Skeletal muscle cell (primary cell): ENCODE measurements at regions not wholly inside any gene's neighbourhood (a gene's known extent, or its start where the extent isn't known, plus 50 kb on each side); places are given as distances from the start of the nearest gene placed in this dataset.
"Not testable (repeated sequence)": the region's sequence is repeated elsewhere in the genome, so short reads cannot be mapped to it uniquely, and the experiment has no call there.

Experiments
- DNase-seq: peaks from one replicate; pipeline ENCODE4 v3.0.0-alpha.2; 2010; ENCODE audit warnings: low read depth
- H3K4me3 ChIP-seq: 2 replicates; pipeline ENCODE4 v1.5.1; 2011; ENCODE audit warnings: low read depth, mild to moderate bottlenecking, control low read depth, low read length, moderate library complexity

DNA sequence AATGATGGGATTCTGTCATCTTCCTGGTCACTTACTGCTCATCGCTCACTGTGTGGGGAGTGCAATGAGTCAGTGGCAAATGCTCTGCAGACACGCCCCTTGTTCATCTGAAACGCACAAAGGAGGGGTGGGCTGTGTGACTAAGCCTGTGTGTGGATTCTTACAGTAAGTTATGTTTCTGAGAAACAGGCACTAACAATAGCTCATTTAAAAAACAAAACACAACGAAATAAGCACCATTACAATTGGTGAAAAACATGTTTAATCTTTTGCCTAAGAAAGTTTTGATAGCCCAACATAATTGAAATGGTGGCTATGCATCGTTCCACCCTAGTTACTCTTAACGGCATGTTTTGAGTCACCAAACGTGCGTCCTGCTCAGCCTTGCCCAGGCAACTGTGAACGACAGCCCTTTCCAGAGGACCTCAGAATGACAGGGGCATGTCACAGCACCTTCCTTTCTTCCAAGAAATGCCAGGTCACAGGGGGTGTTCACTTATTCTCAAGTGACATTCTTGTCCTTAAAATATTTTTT lies 118.4 kb upstream of the SGK1 start:
- no peak overlapping the region for H3K4me3 ChIP-seq

DNA sequence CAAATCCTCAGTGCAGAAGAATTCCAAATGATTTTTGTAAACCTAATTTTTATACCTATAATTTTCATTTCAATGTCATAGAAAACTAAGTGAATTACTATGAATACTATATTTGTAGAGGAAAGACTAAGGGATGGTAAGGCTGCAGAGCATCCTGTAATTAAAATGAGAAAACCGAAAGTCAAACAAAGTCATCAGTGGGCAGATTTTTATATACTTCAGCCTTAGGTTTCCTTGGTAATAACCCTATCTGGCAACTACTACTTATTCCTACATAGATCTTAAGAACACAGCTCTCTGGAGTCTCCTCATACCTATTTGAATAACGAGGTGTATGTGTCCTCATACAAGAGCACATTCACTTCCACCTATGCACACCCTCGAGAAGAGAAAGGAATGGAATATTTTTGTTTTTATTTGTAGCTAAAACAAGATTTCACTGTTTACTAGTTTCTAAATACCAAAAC lies 117.9 kb upstream of the SGK1 start:
- H3K4me3 ChIP-seq, result no peak overlapping the region
- no peak for DNase-seq

More for the DNA sequence above, 118.4 kb upstream of the SGK1 start:
- peak; percentile 97 for DNase-seq

DNA sequence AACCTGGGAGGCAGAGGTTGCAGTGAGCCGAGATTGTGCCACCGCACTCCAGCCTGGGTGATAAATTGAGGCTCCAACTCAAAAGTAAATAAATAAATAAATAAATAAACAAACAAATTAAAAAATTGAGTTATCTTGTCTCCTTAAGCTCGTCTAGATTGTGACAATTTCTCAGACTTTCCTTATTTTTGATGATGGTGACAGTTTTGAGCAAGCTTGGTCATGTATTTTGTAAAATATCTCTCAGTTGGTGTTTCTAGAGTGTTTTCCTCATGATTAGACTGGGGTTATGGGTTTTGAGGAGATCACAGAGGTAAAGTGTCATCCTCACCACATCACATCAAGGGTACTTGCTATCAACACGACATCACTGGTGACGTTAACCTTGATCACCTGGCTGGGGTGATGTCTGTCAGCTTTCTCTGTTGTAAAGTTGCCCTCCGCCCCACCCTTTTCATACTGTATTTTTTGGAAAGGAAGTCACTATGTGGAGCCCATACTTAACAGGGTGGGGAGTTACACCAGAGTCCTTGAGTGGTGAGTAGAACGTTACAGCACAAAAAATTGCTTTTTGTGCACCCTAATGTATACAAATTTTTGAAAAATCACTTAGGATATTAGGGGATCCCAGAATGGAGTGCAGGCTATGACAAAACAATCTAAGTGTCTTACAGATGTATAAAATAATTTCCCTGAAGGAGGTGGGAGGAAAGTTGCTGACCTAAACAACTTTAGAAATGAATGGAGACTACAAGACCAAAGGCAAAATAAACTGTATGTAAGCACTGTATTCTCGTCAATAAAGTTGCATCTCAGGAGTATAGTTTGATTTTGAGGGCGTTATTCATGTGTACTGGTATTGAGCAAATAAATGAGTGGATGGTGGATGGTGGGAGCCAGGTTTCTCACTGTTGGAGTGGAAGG lies 116.4 kb upstream of the SGK1 start:
- DNase-seq, result no peak
- no peak overlapping the region for H3K4me3 ChIP-seq

DNA sequence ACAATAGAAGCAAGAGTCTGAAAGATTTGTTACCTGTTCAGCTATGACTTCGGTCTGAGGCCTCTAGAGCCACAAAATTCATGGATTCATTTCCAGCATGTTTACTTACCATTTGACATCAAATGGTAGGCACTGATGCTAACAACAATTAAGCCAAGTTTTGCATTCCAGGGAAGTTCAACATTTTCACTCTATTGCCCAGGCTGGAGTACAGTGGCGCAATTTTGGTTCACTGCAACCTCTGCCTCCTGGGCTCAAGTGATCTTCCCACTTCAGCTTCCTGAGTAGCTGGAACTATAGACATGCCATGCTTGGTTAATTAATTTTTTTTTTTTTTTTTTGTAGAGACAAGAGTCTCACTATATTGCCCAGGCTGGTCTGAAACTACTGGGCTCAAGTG lies 114.1 kb upstream of the SGK1 start:
- H3K4me3 ChIP-seq, result no peak overlapping the region
- no peak for DNase-seq

DNA sequence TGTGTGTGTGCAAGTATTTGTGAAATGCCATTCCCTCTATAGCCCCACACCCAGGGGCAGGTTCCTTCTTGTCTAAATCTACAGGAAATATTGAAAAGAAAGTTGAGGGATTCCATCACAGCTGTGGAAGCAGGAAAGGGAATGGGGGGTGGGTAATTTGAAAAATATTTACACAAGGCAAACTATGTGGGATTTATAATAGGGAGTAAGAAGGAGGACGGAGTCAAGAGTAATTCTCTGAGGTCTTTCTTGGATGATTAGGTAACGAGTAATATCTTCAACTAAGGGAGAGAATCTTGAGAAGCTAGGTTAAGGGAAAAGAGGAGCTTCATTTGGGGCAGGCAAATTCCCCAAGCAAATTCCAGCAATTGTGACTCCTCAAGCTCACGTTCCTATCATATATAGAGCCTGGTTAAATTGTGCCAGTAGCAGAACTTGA lies 113.5 kb upstream of the SGK1 start:
- no peak for DNase-seq

DNA sequence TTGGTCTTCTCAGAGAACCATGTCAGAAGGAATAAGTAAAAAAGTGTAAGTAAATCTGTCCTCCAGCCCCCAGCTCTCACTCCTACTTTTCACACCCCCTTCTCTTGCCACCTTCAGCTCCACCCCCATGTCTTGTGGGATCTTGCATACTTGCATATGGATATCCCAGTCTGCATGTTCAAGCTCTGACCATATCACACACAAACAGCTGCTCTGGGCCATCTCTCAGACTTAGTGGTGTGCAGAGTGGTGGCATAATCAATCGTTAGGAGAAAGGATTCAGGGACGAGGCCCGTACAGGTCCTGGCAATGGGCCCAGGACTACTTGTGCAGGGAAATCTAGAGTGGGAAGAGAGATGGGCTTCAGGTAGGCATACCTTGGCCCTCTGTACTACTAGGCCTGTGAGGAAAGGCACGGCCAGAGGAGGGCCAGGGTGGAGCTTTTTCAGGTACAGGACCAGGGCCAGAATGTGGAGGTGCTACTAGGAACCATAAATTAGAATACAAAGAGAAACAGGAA lies 112.0 kb upstream of the SGK1 start:
- no peak overlapping the region for H3K4me3 ChIP-seq
- no peak for DNase-seq

More for the DNA sequence above, 113.5 kb upstream of the SGK1 start:
- no peak overlapping the region for H3K4me3 ChIP-seq

DNA sequence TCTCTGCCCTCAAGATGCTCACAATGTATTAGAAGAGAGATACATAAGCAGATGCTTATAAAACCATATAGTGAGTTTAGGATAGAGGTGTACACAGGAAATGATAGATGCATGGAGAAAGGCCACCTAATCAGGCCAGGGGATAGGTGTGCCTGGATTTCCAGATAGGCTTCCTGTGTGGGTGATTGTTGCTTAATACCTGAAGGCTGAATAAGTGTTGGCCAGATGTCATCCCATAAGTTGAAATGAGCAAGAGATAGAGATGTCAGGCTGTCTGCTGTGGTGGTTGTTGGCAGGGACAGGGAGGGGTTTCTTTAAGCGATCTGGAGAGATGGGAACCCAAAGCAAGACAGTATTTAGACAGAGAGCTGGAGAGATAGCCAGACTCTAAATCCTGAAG lies 109.8 kb upstream of the SGK1 start:
- DNase-seq, result no peak

DNA sequence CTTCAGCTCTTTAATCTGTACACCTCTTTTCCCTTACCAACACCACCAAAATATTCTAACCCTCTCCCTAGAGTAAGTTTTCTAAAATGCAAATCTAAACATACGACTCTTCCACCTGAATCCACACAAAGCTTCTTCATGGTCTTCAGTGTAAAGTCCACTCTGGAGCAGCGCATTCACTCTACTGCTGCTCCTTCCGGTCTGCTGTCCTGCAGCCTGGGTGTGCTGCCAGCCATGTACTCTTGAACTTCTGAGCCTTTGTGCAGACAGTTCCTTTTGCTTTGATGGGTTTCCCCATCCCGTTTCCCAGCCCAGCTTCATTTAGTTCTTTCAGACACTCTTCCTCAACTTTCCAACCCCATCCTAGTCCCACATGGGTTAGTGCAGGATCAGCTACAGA lies 108.7 kb upstream of the SGK1 start:
- no peak overlapping the region for H3K4me3 ChIP-seq
- DNase-seq, result no peak

More for the DNA sequence above, 109.8 kb upstream of the SGK1 start:
- H3K4me3 ChIP-seq, result no peak overlapping the region

DNA sequence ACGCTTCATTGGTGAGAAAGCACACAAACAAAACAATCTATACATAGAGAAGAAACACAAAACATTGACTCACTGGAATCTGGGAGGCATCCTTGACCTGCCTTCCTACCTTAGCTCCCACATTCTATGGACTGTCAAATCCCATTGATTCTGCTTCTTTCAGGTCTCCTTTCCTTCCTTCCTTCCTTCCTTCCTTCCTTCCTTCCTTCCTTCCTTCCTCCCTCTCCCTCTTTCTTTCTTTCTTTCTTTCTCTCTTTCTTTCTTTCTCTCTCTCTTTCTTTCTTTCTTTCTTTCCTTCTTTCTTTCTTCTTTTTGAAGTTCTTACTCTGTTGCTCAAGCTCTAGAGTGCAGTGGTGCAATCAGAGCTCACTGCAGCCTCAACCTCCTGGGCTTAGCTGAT lies 108.0 kb upstream of the SGK1 start:
- DNase-seq, H3K4me3 ChIP-seq: not testable (repeated sequence)

DNA sequence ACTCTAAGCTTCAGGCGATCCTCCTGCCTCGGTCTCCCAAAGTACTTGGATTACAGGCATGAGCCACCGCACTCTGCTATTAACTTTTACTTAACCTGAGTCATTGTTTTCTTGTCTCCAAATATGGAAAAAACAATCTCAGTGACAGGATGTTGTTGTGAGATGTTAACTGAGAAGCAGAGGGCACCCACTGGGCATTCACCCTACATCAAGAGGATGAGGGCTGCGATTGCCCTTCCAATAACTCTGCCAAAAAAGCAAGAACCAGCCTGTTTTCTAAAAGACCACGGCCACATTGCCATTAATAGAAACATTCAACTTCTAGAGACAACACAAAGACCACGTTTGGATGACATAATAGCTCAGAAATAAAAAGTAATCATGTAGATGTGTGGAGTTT lies 107.6 kb upstream of the SGK1 start:
- DNase-seq, result no peak

DNA sequence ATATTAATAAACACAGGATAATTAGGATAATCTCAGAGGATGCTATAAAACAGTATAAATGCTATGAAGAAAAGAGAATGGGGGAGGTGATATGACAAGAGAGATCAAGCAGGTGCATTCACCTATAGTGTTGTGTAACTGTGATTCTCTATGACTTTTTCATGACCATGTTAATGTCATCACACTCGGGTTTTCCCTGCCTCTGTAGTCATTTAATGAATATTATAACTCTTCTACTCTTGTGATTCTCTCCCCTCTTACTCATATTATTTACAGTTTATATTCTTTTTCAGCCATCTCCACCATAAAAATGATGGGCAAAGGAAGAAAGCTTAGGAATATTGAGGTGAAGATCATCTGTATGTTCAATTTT lies 106.9 kb upstream of the SGK1 start:
- no peak overlapping the region for H3K4me3 ChIP-seq
- DNase-seq, result no peak

More for the DNA sequence above, 107.6 kb upstream of the SGK1 start:
- no peak overlapping the region for H3K4me3 ChIP-seq

DNA sequence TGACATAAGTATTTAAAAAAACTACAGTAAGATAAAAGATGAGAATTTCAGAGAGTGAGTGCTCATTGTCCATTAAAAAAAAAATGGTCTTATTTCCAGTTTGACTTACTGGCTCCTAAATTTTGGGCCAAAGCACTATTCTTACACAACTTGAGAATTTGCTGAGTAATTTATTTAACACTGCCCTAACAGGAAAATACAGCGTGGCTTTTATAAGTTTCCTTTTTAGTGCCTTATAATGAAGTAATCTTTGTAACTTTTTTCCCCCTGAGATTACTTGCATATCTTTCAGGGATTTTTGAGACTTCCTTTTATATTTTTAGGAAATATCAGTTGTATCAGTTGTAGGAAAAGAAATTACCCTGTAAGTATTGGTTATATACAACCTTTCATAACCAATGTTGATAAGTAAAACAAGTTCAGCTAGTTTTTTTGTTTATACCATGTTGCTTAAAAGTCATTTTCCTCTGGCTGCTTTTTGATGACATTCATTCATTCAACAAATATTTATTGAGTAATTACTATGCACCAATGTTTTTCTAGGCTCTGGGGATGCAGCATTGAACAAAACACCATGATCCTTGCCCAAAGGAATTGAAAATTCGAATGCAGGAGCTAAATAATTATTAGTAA lies 106.4 kb upstream of the SGK1 start:
- no peak for DNase-seq
- H3K4me3 ChIP-seq, result no peak overlapping the region

DNA sequence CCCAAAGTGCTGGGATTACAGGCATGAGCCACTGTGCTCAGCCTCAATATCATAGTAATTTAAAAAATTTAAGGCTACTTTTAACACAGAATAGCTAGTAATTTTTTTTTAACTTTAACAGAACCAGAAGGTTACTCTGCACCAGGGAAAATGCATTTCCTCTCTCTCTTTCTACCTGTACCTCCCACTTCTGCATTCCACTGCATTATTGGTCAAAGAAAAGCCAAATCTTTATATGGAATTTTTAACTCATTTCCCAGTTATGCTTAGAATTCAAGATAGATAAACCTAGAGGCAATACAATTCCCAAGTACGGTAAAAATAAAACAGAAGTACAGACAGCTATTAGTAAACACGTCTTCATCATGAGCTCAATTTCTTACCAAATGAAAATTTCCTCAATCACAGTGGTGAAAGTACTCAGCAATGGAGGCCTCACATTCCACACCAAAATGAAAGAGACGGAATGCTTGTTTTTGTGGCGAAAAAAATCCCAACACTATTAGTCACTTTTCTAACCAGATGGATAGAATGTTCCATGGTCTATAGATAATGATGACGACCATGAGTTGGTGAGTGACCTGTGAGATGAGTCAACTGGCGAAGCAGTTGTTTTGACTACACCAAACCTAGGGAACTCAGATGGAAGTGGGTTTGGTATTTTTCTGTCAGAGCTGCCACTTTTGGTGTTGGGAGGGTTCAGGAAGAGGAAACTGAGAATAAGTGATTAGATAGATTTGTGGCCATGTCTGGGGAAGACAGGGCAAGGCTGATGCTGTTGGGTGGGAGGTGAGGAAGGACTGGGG lies 104.7 kb upstream of the SGK1 start:
- peak; percentile 98 for DNase-seq
- H3K4me3 ChIP-seq, result no peak overlapping the region

DNA sequence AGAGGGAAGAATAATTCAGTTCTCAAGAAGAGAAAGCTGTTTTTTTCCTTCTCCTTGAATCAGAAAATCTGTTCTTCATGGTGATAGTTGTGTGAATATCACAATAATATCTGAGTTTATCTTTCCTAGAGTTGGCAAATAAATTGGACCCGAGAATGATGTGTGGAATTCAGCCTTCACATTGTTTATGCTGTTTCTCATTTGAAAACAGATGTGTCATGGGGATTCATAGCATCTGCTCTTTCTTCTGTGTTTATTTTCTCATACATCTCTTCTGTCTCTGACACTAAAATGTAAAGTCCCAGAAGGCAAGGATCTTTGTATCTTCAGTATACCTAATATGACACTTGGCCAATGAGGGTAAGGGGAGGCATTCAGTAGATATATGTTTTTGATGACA lies 103.6 kb upstream of the SGK1 start:
- H3K4me3 ChIP-seq, result no peak overlapping the region

DNA sequence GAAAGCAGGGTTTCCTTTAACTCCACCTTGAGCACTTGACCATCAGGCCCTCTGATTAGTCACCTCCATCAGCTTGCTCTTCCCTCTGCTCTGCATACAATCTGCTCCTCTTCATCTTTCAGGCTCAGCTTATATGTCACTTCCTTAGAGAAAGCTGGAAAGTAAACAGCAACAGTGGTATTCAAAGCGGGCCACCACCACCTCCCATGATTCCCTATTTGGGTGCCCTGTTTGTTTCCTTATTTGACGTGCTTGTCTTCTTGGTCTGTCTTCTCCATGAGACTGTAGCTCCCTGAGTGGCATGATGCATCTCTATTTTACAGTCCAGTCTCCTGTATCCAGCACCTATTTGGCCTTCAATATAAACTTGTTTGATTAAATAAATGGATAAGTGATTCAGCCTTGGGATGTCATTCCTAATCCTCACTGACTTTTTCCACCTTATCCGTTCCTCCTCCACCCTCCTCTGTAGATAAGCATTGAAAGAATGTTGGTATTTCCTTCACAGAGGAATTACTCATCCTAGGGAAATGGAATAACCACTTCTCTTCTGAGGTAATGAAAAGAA lies 102.8 kb upstream of the SGK1 start:
- no peak overlapping the region for H3K4me3 ChIP-seq
- DNase-seq, result no peak

More for the DNA sequence above, 103.6 kb upstream of the SGK1 start:
- no peak for DNase-seq

DNA sequence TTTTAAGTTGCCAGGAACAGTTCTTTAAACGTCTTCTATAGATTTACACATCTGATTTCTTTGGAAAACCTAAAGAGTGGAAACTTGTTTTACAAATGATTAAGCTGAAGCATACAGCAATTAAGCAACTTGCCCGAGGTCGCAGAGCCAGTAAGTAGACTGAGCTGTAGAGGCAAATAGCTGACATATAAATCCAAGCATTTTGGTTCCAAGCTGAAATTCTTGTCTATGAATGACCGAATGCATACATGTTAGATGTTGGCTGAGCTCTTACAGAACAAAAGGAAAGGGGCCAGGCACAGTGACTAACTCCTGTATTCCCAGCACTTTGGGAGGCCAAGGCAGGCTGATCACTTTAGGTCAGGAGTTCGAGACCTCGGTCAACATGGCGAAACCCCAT lies 101.8 kb upstream of the SGK1 start:
- no peak overlapping the region for H3K4me3 ChIP-seq
- DNase-seq, result no peak

DNA sequence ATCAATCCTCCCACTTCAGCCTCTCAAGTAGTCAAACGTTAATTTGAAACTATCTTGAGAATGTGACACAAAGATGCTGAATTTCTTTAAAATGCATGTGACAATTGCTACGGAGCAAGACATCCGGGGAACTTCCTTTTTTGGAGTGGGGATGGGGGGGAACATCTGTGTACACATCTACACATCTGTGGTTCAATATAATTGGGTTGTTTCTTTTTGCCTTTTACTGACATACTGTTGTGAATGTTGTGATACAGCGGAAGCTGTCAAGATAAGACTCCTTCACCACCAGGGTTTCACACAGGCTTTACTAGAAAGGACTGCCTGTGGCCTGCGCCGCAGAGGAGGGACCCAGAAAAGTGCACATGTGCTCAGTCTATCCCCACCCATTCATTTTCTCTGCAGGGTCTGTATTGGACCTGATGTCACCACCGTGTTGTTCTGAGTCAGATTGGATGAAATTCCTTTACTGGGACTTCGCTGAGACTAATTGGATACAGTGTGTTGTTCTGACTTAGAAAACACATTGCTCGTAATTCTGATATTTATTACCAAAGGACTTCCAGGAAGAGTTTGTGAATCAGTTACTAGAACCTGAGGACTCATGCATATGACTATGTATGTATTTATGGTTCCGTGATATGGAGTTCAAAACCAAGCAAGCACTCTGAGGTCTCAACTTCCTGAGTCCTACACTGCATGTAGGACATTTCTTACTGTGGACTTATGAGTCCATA lies 98.7 kb upstream of the SGK1 start:
- no peak overlapping the region for H3K4me3 ChIP-seq
- DNase-seq, result no peak

DNA sequence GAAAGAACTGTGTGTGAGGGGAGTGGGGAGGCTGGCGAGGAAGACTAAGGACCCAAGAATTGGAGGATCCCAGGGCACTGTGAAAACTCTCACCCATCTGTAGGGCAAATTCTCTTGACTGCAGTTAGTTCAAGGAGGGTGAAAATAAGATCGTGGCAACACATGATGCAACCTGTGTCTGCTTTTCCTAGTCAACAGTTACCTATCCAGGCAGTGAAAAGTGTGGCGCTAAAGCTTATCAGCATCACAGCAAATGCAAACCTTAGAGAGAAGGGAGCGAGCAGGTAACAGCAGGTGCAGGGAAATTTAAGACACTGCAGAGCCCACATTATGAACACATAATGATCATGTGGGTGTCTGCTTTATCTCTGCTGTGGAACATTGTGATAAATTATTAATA lies 97.7 kb upstream of the SGK1 start:
- DNase-seq, result no peak

DNA sequence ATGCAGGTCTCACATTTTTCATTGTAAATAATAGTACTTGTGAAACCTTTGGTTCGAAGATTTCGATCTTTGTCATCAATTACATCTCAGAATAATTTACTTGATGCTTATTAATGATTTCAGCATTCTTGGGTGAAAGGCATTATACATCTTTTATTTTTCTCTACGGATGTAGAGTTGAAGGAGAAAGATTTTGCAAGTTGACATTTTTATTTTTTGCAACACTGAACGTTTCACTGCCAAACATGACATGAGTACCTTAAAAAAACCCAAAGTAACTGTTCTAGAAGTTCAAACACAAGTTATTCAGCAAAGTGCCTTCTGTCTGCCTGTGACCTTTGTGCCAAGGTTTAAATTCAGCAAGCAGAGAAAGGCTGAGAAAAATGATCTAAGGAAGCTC lies 97.3 kb upstream of the SGK1 start:
- no peak for DNase-seq
- H3K4me3 ChIP-seq, result no peak overlapping the region

More for the DNA sequence above, 97.7 kb upstream of the SGK1 start:
- no peak overlapping the region for H3K4me3 ChIP-seq
